LNCAP (cell line): ENCODE measurements at regions not wholly inside any gene's neighbourhood (a gene's known extent, or its start where the extent isn't known, plus 50 kb on each side); places are given as distances from the start of the nearest gene placed in this dataset.

Source experiments
- TF ChIP-seq, protein P1 (sequence below): fragments of 450-650 bp; IDR thresholded peaks from 2 replicates; pipeline ENCODE4 v1.5.1; 2017; ENCODE audit warnings: mild to moderate bottlenecking

DNA sequence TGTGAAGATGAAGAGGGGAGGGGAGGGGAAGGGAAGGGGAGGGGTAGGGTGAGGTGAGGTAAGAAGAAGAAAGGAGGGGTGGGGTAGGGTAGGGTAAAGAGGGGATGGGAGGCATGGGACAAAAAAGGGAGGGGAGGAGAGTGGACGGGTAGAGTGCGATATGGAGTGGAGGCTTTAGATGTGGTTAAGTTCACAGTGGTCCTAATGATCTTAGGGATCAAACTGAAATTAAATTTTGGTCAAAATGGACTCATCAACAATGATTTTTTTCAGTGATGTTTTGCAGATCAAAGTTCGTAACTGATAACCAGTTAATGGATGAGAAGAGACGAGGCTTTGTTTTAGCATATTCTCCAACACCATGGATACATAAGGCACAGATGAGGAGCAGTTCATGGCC is 513.9 kb upstream of the ACVR2A start:
- TF ChIP-seq, protein P1, sequence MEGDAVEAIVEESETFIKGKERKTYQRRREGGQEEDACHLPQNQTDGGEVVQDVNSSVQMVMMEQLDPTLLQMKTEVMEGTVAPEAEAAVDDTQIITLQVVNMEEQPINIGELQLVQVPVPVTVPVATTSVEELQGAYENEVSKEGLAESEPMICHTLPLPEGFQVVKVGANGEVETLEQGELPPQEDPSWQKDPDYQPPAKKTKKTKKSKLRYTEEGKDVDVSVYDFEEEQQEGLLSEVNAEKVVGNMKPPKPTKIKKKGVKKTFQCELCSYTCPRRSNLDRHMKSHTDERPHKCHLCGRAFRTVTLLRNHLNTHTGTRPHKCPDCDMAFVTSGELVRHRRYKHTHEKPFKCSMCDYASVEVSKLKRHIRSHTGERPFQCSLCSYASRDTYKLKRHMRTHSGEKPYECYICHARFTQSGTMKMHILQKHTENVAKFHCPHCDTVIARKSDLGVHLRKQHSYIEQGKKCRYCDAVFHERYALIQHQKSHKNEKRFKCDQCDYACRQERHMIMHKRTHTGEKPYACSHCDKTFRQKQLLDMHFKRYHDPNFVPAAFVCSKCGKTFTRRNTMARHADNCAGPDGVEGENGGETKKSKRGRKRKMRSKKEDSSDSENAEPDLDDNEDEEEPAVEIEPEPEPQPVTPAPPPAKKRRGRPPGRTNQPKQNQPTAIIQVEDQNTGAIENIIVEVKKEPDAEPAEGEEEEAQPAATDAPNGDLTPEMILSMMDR: no peak

DNA sequence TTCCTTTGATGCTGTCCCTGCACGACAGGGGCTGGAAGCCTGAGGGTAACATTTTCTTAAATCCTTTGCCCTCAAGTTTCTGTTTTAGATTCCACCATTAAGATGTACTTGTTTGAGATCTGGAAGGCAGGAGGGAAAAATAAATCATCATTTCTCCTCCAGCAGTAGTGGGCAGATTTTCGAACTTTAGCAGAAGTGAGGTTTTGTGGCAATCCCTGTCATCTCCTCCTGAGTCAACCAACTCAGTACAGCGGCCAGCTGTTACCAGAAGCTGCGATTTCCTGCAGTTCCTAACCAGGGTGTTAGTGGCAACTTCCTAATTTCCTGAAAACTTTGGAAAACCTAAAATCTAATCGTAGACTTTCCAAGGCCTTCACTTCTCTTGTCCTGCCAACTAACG is 517.2 kb upstream of the ACVR2A start:
- TF ChIP-seq, protein P1: no peak

DNA sequence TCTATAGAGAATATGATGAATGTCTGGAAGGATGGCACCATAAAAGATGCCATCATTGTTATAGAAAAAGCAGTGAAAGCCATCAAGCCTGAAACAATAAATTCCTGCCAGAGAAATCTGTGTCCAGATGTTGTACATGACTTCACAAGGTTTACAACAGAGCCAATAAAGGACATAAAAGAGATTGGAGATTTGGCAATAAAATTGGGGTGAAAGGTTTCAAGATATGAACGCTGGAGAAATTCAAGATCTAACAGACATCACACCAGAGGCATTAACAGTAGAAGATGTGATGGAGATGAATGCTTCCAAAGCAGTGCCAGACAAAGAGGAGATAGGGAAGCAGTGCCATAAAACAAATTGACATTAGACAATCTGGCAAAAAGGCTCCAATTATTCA is 518.8 kb upstream of the ACVR2A start:
- TF ChIP-seq, protein P1: no peak

DNA sequence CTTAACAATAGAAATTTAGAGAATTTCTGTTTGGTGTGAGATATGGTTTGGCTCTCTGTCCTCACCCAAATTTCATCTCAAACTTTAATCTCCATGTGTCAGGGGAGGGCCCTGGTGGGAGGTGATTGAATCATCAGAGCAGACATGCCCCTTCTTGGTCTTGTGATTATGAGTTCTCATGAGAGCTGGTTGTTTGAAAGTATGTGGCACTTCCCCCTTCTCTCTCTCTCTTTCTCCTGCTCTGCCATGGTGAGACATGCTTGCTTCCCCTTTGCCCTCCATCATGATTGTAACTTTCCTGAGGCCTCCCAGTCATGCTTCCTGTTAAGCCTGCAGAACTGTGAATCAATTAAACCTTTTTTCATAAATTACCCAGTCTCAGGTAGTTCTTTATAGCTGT is 524.7 kb upstream of the ACVR2A start:
- TF ChIP-seq, protein P1: no peak

DNA sequence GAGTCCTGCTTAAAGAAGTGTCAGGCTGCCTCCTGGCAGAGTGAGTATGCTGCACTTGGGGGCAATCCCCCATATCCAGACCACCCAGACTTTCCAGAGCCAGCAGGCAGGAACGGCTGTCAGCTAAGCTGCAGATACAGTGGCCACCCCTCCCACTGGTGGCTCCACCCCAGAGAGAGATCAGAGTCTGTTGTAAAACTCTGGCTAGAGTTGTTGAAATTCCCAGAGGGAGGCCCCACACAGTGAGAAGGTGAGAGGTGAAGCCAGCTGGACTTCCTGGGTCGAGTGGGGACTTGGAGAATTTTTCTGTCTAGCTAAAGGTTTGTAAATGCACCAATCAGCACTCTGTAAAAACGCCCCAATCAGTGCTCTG is 533.8 kb upstream of the ACVR2A start:
- TF ChIP-seq, protein P1: no peak

GRCh38 chr2:147310335-147311057 is 534.3 kb upstream of the ACVR2A start:
- TF ChIP-seq, protein P1: no peak

- TF ChIP-seq, protein P1: no peak
Observed at GRCh38 chr2:147297820-147298219, 547.0 kb upstream of the ACVR2A start.
